GM12878 (cell line): ENCODE measurements at regions not wholly inside any gene's neighbourhood (a gene's known extent, or its start where the extent isn't known, plus 50 kb on each side); places are given as distances from the start of the nearest gene placed in this dataset.

Experiments used
- ATAC-seq: fragments of 200-7000 bp; cut with Tn5 transposase; 3 replicates; pipeline ENCODE4 v1.9.1; 2020; ENCODE audit warnings: mild to moderate bottlenecking, moderate library complexity
- BruUV-seq: library from RNA; stranded (reverse); fragments of 400-500 nt; replicated peaks from 2 replicates; lab custom pipeline; 2021; lab: Mats Ljungman, UMichigan
- CTCF ChIA-PET: fragments of 300-600 bp; sonication (Branson Sonifier 250); formaldehyde crosslinking; extraction: SDS; loops from one replicate; lab custom pipeline; 2021; ENCODE audit warnings: inconsistent platforms; lab: Yijun Ruan, JAX
- POLR2A ChIA-PET: fragments of 350-600 bp; formaldehyde crosslinking; extraction: SDS; loops from one replicate; lab custom pipeline; 2021; ENCODE audit warnings: inconsistent platforms; lab: Charles Lee
- RAD21 ChIA-PET: fragments of 300-600 bp; sonication (Branson Sonifier 250); formaldehyde crosslinking; loops from one replicate; lab custom pipeline; 2023; ENCODE audit warnings: antibody characterized with exemption; ENCODE audit not compliant: unreplicated experiment; lab: Charles Lee
- SMC1A ChIA-PET: fragments of 300-600 bp; sonication (Branson Sonifier 250); formaldehyde crosslinking; loops from one replicate; lab custom pipeline; 2023; ENCODE audit not compliant: unreplicated experiment, uncharacterized antibody; lab: Charles Lee
- DNase-seq: peaks from one replicate; pipeline ENCODE4 v3.0.0-alpha.2; 2011; ENCODE audit warnings: low read depth, low spot score
- FAIRE-seq: peaks from 3 replicates; lab custom pipeline; 2011; peaks lifted over from hg19 to GRCh38; lab: Jason Lieb, UNC
- H2AFZ ChIP-seq: 2 replicates; pipeline ENCODE4 v1.6.0; 2011; ENCODE audit warnings: low read depth, low read length, control low read depth; ENCODE audit not compliant: control insufficient read depth
- H3K27ac ChIP-seq: 2 replicates; pipeline ENCODE4 v1.5.1; 2011; ENCODE audit warnings: control low read depth; ENCODE audit not compliant: control insufficient read depth, insufficient read depth
- H3K27me3 ChIP-seq, 2 experiments: replicated peaks in 1 of 2; 2 replicates each; pipeline versions ENCODE4 v1.6.0 to v1.6.1; 2011; ENCODE audit warnings: low read length in 1 of 2; ENCODE audit not compliant: control insufficient read depth in 2 of 2, insufficient read depth in 2 of 2
- H3K36me3 ChIP-seq, 2 experiments: 2 replicates each; pipeline ENCODE4 v1.5.1; 2011; ENCODE audit warnings: low read length in 1 of 2; ENCODE audit not compliant: control insufficient read depth in 2 of 2, insufficient read depth in 2 of 2
- H3K4me1 ChIP-seq: 2 replicates; pipeline ENCODE4 v1.6.1; 2011; ENCODE audit warnings: mild to moderate bottlenecking, low read length, moderate library complexity, mixed read lengths; ENCODE audit not compliant: control insufficient read depth, insufficient read depth
- H3K4me2 ChIP-seq: 2 replicates; pipeline ENCODE4 v1.6.0; 2011; ENCODE audit warnings: control low read depth; ENCODE audit not compliant: control insufficient read depth, insufficient read depth
- H3K4me3 ChIP-seq: fragments of 200-600 bp; sonication (generic); 2 replicates; pipeline ENCODE4 v1.5.1; 2016
- H3K79me2 ChIP-seq: 2 replicates; pipeline ENCODE4 v1.6.0; 2011; ENCODE audit warnings: low read length; ENCODE audit not compliant: control insufficient read depth, insufficient read depth
- H3K9ac ChIP-seq: 2 replicates; pipeline ENCODE4 v1.8.0; 2011; ENCODE audit warnings: low read length, control low read depth, mixed read lengths; ENCODE audit not compliant: control insufficient read depth, insufficient read depth
- H3K9me3 ChIP-seq: replicated peaks from 3 replicates; pipeline ENCODE4 v1.5.1; 2011; ENCODE audit warnings: mild to moderate bottlenecking, low read length; ENCODE audit not compliant: control insufficient read depth, insufficient read depth
- H4K20me1 ChIP-seq: 2 replicates; pipeline ENCODE4 v1.6.0; 2011; ENCODE audit not compliant: control insufficient read depth, insufficient read depth
- ATF2 ChIP-seq: IDR thresholded peaks from 2 replicates; pipeline ENCODE4 v1.6.1; 2012; ENCODE audit warnings: low read length, inconsistent platforms
- ATF7 ChIP-seq: fragments of 450-650 bp; IDR thresholded peaks from 2 replicates; pipeline ENCODE4 v1.6.1; 2016; ENCODE audit warnings: low read depth, mild to moderate bottlenecking
- POLR2A ChIP-seq: IDR thresholded peaks from 2 replicates; pipeline ENCODE4 v1.6.1; 2011; ENCODE audit warnings: low read depth, mild to moderate bottlenecking, low read length
- RFX5 ChIP-seq: IDR thresholded peaks from 2 replicates; pipeline ENCODE4 v1.6.1; 2011; ENCODE audit warnings: low read depth, low read length, improper control_type of control experiment
- SIN3A ChIP-seq: IDR thresholded peaks from 2 replicates; pipeline ENCODE4 v1.6.1; 2012; ENCODE audit warnings: low read depth, low read length, improper control_type of control experiment
- SIX5 ChIP-seq: IDR thresholded peaks from 2 replicates; pipeline ENCODE4 v1.6.1; 2011; ENCODE audit warnings: mild to moderate bottlenecking, low read depth, low read length, moderate library complexity; ENCODE audit not compliant: severe bottlenecking
- TAF1 ChIP-seq: IDR thresholded peaks from 2 replicates; pipeline ENCODE4 v1.6.1; 2011; ENCODE audit warnings: mild to moderate bottlenecking, low read depth, low read length, borderline replicate concordance
- USF1 ChIP-seq: IDR thresholded peaks from 2 replicates; pipeline ENCODE4 v1.6.1; 2011; ENCODE audit warnings: borderline replicate concordance, low read depth, mild to moderate bottlenecking, moderate library complexity, mixed read lengths, low read length; ENCODE audit not compliant: insufficient read depth; ENCODE audit errors: extremely low read length
- ZBED1 ChIP-seq: IDR thresholded peaks from 2 replicates; pipeline ENCODE4 v1.6.1; 2016; ENCODE audit warnings: borderline replicate concordance
- ZNF217 ChIP-seq: fragments of 450-650 bp; IDR thresholded peaks from 2 replicates; pipeline ENCODE4 v1.6.1; 2017; ENCODE audit warnings: antibody characterized with exemption, mild to moderate bottlenecking
- ZNF384 ChIP-seq: IDR thresholded peaks from 2 replicates; pipeline ENCODE4 v1.6.1; 2012; ENCODE audit warnings: low read depth, mild to moderate bottlenecking, low read length, improper control_type of control experiment, borderline replicate concordance
- in situ Hi-C: fragments of 300-500 bp; cut with MboI; formaldehyde crosslinking; loops from 9 replicates; pipeline ENCODE4 v1.14.3; 2018; ENCODE audit warnings: mixed read lengths
- intact Hi-C: fragments of 100-400 bp; cut with micrococcal nuclease; formaldehyde crosslinking; loops from one replicate; pipeline ENCODE4 v1.14.2; 2022; ENCODE audit not compliant: unreplicated experiment
- TF ChIP-seq, protein P1 (sequence below): fragments of 150-350 bp; IDR thresholded peaks from 2 replicates; pipeline ENCODE4 v1.6.1; 2014; ENCODE audit warnings: mild to moderate bottlenecking, low read depth, low read length
- TF ChIP-seq, protein P2 (sequence below): fragments of 450-650 bp; IDR thresholded peaks from 2 replicates; pipeline ENCODE4 v1.6.1; 2016; ENCODE audit warnings: mild to moderate bottlenecking, moderate library complexity, borderline replicate concordance
- TF ChIP-seq, protein P3 (sequence below): IDR thresholded peaks from 2 replicates; pipeline ENCODE4 v1.6.1; 2011; ENCODE audit warnings: borderline replicate concordance, low read depth, mild to moderate bottlenecking, moderate library complexity, low read length; ENCODE audit not compliant: insufficient read depth, poor library complexity, severe bottlenecking

GRCh38 chr4:74661427-74662201, 132.7 kb downstream of the BTC start (continued):
- TF ChIP-seq ZNF217 = no peak
- TF ChIP-seq ATF7 = no peak
- TF ChIP-seq USF1 = no peak
- TF ChIP-seq SIX5 = no peak
- TF ChIP-seq TAF1 = no peak
- TF ChIP-seq POLR2A = no peak
- TF ChIP-seq, protein P1, sequence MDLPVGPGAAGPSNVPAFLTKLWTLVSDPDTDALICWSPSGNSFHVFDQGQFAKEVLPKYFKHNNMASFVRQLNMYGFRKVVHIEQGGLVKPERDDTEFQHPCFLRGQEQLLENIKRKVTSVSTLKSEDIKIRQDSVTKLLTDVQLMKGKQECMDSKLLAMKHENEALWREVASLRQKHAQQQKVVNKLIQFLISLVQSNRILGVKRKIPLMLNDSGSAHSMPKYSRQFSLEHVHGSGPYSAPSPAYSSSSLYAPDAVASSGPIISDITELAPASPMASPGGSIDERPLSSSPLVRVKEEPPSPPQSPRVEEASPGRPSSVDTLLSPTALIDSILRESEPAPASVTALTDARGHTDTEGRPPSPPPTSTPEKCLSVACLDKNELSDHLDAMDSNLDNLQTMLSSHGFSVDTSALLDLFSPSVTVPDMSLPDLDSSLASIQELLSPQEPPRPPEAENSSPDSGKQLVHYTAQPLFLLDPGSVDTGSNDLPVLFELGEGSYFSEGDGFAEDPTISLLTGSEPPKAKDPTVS = no peak

DNA sequence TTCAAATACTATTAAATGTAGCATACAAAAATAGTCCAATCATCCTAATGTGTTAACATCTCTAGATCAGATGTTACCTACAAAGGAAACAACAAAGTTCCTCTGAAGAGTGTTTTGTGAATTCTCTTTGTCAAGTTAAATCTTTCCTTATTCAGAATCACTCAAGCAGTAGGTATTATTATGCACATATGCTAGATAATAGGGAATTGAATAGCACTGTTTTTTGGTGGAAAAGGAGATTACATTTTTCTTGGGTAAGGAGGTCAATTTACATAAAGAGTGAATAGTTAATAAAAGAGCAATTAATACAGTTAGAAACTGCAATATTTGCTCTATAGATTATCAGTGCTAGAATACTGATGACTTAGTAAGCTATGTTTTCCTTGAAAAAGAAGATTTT, 130.7 kb downstream of the BTC start:
- intact Hi-C loops (no loop called here), in situ Hi-C loops (no loop called here)
- no peaks in the 10 kb centered on the region for H3K36me3 ChIP-seq
- H4K20me1 ChIP-seq = no peaks in the 10 kb centered on the region
- H3K79me2 ChIP-seq = no peaks in the 10 kb centered on the region
- H3K4me1 ChIP-seq = no peaks in the 10 kb centered on the region
- no TSS peak for BruUV-seq
- no peak for FAIRE-seq
- no peak for ATAC-seq
- CTCF ChIA-PET = interaction anchor here (2.3 kb wide), 1 partner anchor 13 kb away, joined by 14 read pairs; no protein-coding TSS in a partner anchor
- H3K9ac ChIP-seq = no peak overlapping the region
- H3K27me3 ChIP-seq = no peaks in the 10 kb centered on the region
- no peaks in the 10 kb centered on the region for H3K9me3 ChIP-seq
- H2AFZ ChIP-seq = no peak overlapping the region
- no peak overlapping the region for H3K4me3 ChIP-seq
- RAD21 ChIA-PET = no interaction called here
- SMC1A ChIA-PET = interaction anchor here (1.2 kb wide), 2 partner anchors 9 to 11 kb away, joined by 3 to 4 read pairs; no protein-coding TSS in a partner anchor
- H3K27ac ChIP-seq = no peak overlapping the region
- no peak overlapping the region for H3K4me2 ChIP-seq
- POLR2A ChIA-PET = no interaction called here
- no peak for DNase-seq
- TF ChIP-seq, protein P2, sequence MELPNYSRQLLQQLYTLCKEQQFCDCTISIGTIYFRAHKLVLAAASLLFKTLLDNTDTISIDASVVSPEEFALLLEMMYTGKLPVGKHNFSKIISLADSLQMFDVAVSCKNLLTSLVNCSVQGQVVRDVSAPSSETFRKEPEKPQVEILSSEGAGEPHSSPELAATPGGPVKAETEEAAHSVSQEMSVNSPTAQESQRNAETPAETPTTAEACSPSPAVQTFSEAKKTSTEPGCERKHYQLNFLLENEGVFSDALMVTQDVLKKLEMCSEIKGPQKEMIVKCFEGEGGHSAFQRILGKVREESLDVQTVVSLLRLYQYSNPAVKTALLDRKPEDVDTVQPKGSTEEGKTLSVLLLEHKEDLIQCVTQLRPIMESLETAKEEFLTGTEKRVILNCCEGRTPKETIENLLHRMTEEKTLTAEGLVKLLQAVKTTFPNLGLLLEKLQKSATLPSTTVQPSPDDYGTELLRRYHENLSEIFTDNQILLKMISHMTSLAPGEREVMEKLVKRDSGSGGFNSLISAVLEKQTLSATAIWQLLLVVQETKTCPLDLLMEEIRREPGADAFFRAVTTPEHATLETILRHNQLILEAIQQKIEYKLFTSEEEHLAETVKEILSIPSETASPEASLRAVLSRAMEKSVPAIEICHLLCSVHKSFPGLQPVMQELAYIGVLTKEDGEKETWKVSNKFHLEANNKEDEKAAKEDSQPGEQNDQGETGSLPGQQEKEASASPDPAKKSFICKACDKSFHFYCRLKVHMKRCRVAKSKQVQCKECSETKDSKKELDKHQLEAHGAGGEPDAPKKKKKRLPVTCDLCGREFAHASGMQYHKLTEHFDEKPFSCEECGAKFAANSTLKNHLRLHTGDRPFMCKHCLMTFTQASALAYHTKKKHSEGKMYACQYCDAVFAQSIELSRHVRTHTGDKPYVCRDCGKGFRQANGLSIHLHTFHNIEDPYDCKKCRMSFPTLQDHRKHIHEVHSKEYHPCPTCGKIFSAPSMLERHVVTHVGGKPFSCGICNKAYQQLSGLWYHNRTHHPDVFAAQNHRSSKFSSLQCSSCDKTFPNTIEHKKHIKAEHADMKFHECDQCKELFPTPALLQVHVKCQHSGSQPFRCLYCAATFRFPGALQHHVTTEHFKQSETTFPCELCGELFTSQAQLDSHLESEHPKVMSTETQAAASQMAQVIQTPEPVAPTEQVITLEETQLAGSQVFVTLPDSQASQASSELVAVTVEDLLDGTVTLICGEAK = no peak
- TF ChIP-seq SIN3A (no peak), ZBED1 (no peak), ATF2 (no peak), RFX5 (no peak), ZNF384 (no peak)
- TF ChIP-seq, protein P3, sequence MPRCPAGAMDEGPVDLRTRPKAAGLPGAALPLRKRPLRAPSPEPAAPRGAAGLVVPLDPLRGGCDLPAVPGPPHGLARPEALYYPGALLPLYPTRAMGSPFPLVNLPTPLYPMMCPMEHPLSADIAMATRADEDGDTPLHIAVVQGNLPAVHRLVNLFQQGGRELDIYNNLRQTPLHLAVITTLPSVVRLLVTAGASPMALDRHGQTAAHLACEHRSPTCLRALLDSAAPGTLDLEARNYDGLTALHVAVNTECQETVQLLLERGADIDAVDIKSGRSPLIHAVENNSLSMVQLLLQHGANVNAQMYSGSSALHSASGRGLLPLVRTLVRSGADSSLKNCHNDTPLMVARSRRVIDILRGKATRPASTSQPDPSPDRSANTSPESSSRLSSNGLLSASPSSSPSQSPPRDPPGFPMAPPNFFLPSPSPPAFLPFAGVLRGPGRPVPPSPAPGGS = no peak
